Transverse colon (tissue), 4 donors: ENCODE measurements at regions not wholly inside any gene's neighbourhood (a gene's known extent, or its start where the extent isn't known, plus 50 kb on each side); places are given as distances from the start of the nearest gene placed in this dataset.

ENCODE experiments used
- DNase-seq: peaks from one replicate; pipeline ENCODE4 v3.0.0-alpha.2; 2019
- H3K27ac ChIP-seq, 4 donors: fragments of 200-600 bp; sonication (generic); 2 replicates each; pipeline ENCODE4 v1.5.1; 2016 to 2018; ENCODE audit warnings: inconsistent platforms in 4 of 4
- H3K27me3 ChIP-seq: fragments of 200-600 bp; sonication (generic); 2 replicates; pipeline ENCODE4 v1.5.1; 2017; ENCODE audit warnings: inconsistent platforms
- H3K36me3 ChIP-seq, 4 donors: fragments of 200-600 bp; sonication (generic); 2 replicates each; pipeline ENCODE4 v1.5.1; 2017 to 2019; ENCODE audit warnings: inconsistent platforms in 4 of 4
- H3K4me1 ChIP-seq, 4 donors: fragments of 200-600 bp; sonication (generic); 2 replicates each; pipeline ENCODE4 v1.5.1; 2017 to 2020; ENCODE audit warnings: inconsistent platforms in 4 of 4
- H3K4me3 ChIP-seq, 4 donors: fragments of 200-600 bp; sonication (generic); 1 replicate in 1 of 4; 2 replicates in 3 of 4; pipeline versions ENCODE4 v1.5.1 to v1.6.1; 2017 to 2019; ENCODE audit warnings: inconsistent platforms in 4 of 4
- H3K9me3 ChIP-seq, 2 donors: fragments of 200-600 bp; sonication (generic); 2 replicates each; pipeline ENCODE4 v1.5.1; 2017 to 2019; ENCODE audit warnings: inconsistent platforms in 2 of 2
- CTCF ChIP-seq, 5 experiments: fragments of 200-600 bp in 3 of 5; fragments of 450-650 bp in 2 of 5; sonication (generic) in 3 of 5; IDR thresholded peaks; 1 replicate in 2 of 5; 2 replicates in 3 of 5; pipeline ENCODE4 v1.5.1; 2016 to 2017; ENCODE audit warnings: antibody characterized with exemption in 5 of 5, inconsistent platforms in 3 of 5, mild to moderate bottlenecking in 2 of 5, moderate library complexity in 1 of 5
- EP300 ChIP-seq: sonication (generic); formaldehyde crosslinking; IDR thresholded peaks from one replicate; pipeline ENCODE4 v1.6.1; 2017; ENCODE audit warnings: antibody characterized with exemption, low read depth
- POLR2A ChIP-seq: fragments of 450-650 bp; IDR thresholded peaks from one replicate; pipeline ENCODE4 v1.6.1; 2016; ENCODE audit warnings: antibody characterized with exemption, mild to moderate bottlenecking, moderate library complexity
- POLR2AphosphoS5 ChIP-seq, 3 donors: sonication (generic); formaldehyde crosslinking; IDR thresholded peaks; one replicate each; pipeline ENCODE4 v1.6.1; 2016; ENCODE audit warnings: antibody characterized with exemption in 3 of 3
- WGBS, 2 donors: methylation state at CpG; one replicate each; pipeline ENCODE4 v1.1.5; 2018; ENCODE audit warnings: low coverage in 1 of 2; 5-methylcytosine and 5-hydroxymethylcytosine counted together
- in situ Hi-C, 4 donors: fragments of 200-750 bp; cut with MboI; loops; one replicate each; pipeline versions ENCODE4 v1.15.0 to v1.15.1; 2017; ENCODE audit warnings: low sequenced_read_pairs in 3 of 4, low pct_ligation_motif_present in 1 of 4, low pct_unique_long_range_greater_than_20kb in 1 of 4
- intact Hi-C: fragments of 100-400 bp; cut with DNase I; formaldehyde crosslinking; loops from one replicate; pipeline ENCODE4 v1.15.1; 2023; ENCODE audit warnings: low total_unique reads

- TF ChIP-seq POLR2A (no peak), CTCF (IDR thresholded peaks at IDR 0.05) (no peak), POLR2AphosphoS5 (IDR thresholded peaks at IDR 0.05) (no peak)
- DNase-seq: no peak
- intact Hi-C loops: no loop called here
- no peaks in the 10 kb centered on the region for H3K9me3 ChIP-seq
- H3K4me3 ChIP-seq: no peak overlapping the region
- H3K4me1 ChIP-seq: no peaks in the 10 kb centered on the region
- in situ Hi-C loops: no loop called here
- no peak overlapping the region for H3K27ac ChIP-seq
- no peaks in the 10 kb centered on the region for H3K27me3 ChIP-seq
- 75% methylated on average over 4 of the region's 4 CpGs; no CpG with 5 or more reads in 1 of the 2 donors for WGBS, 2 donors
- no peaks in the 10 kb centered on the region for H3K36me3 ChIP-seq
Measured at GRCh38 chr3:20395692-20396091, 209.7 kb upstream of the SGO1 start.

GRCh38 chr3:20394243-20394642 is 208.2 kb upstream of the SGO1 start:
- Histone ChIP-seq H3K9me3 (no peaks in the 10 kb centered on the region), H3K36me3 (no peaks in the 10 kb centered on the region), H3K4me3 (no peak overlapping the region), H3K4me1 (no peaks in the 10 kb centered on the region), H3K27ac (no peak overlapping the region), H3K27me3 (no peaks in the 10 kb centered on the region)
- in situ Hi-C loops (no loop called here), intact Hi-C loops (no loop called here)
- 61 to 69% methylated on average over 2 to 4 of the region's 4 CpGs for WGBS, 2 donors
- DNase-seq: no peak
- TF ChIP-seq EP300 (no peak), POLR2A (no peak), CTCF (IDR thresholded peaks at IDR 0.05) (no peak), POLR2AphosphoS5 (IDR thresholded peaks at IDR 0.05) (no peak)

- in situ Hi-C loops (no loop called here), intact Hi-C loops (no loop called here)
- no peak overlapping the region for H3K4me3 ChIP-seq
- TF ChIP-seq POLR2A (no peak), POLR2AphosphoS5 (IDR thresholded peaks at IDR 0.05) (no peak), EP300 (no peak), CTCF (IDR thresholded peaks at IDR 0.05) (no peak)
- H3K27me3 ChIP-seq: no peaks in the 10 kb centered on the region
- no peak overlapping the region for H3K27ac ChIP-seq
- H3K4me1 ChIP-seq: no peaks in the 10 kb centered on the region
- 59 to 100% methylated on average over 1 to 3 of the region's 3 CpGs for WGBS, 2 donors
- H3K36me3 ChIP-seq: no peaks in the 10 kb centered on the region
- H3K9me3 ChIP-seq: no peaks in the 10 kb centered on the region
- no peak for DNase-seq
Measured at GRCh38 chr3:20391644-20392043, 205.6 kb upstream of the SGO1 start.

GRCh38 chr3:20388971-20389370 is 203.0 kb upstream of the SGO1 start:
- in situ Hi-C loops: no loop called here
- no peaks in the 10 kb centered on the region for H3K36me3 ChIP-seq
- no peaks in the 10 kb centered on the region for H3K9me3 ChIP-seq
- WGBS, 2 donors: 15 to 25% methylated on average over 1 of the region's 1 CpG
- no peak for TF ChIP-seq POLR2A
- no peak for TF ChIP-seq POLR2AphosphoS5 (IDR thresholded peaks at IDR 0.05)
- H3K4me3 ChIP-seq: no peak overlapping the region
- H3K4me1 ChIP-seq: no peaks in the 10 kb centered on the region
- intact Hi-C loops: no loop called here
- H3K27me3 ChIP-seq: no peaks in the 10 kb centered on the region
- DNase-seq: no peak
- H3K27ac ChIP-seq: no peak overlapping the region

GRCh38 chr3:20380295-20380694 is 194.3 kb upstream of the SGO1 start:
- DNase-seq: no peak
- TF ChIP-seq EP300 (no peak), POLR2A (no peak), POLR2AphosphoS5 (IDR thresholded peaks at IDR 0.05) (no peak), CTCF (IDR thresholded peaks at IDR 0.05) (no peak)
- Histone ChIP-seq H3K4me1 (no peaks in the 10 kb centered on the region), H3K36me3 (no peaks in the 10 kb centered on the region), H3K27ac (no peak overlapping the region), H3K27me3 (no peaks in the 10 kb centered on the region), H3K4me3 (no peak overlapping the region), H3K9me3 (no peaks in the 10 kb centered on the region)
- in situ Hi-C loops (no loop called here), intact Hi-C loops (loop anchor here (1.0 kb wide), 1 partner anchor 31 kb away; no protein-coding TSS in a partner anchor)
- 59% methylated on average over 1 of the region's 1 CpG; no CpG with 5 or more reads in 1 of the 2 donors for WGBS, 2 donors
